ENCODE measurements at regions not wholly inside any gene's neighbourhood (a gene's known extent, or its start where the extent isn't known, plus 50 kb on each side); places are given as distances from the start of the nearest gene placed in this dataset.

DNA sequence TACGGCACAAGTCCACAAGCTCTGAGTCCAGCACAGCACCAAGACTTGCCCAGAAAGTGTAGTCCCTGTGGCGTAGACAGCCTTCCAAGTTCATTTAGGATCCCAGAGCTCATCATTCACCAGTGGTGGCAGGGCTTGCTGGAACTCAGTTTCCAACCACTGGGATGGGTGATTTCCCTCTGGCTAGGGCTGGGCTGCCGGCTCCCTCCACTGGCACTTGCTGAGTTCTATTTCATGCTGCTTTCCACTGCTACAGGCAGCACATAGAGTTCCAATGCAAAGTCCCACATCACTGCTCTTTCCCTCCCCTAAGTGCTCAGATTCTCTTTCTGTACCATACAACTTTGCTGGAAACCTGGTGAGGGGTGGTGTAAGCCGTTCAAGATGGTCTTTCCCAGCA is 510.3 kb upstream of the TMPRSS15 start:
- TF ChIP-seq, protein P1, sequence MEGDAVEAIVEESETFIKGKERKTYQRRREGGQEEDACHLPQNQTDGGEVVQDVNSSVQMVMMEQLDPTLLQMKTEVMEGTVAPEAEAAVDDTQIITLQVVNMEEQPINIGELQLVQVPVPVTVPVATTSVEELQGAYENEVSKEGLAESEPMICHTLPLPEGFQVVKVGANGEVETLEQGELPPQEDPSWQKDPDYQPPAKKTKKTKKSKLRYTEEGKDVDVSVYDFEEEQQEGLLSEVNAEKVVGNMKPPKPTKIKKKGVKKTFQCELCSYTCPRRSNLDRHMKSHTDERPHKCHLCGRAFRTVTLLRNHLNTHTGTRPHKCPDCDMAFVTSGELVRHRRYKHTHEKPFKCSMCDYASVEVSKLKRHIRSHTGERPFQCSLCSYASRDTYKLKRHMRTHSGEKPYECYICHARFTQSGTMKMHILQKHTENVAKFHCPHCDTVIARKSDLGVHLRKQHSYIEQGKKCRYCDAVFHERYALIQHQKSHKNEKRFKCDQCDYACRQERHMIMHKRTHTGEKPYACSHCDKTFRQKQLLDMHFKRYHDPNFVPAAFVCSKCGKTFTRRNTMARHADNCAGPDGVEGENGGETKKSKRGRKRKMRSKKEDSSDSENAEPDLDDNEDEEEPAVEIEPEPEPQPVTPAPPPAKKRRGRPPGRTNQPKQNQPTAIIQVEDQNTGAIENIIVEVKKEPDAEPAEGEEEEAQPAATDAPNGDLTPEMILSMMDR (IDR thresholded peaks at IDR 0.05) = no peak
- TF ChIP-seq POLR2A (IDR thresholded peaks at IDR 0.05) = no peak

Data from heart left ventricle (tissue), 13 donors.